IPS-15b (cell line): ENCODE measurements at regions not wholly inside any gene's neighbourhood (a gene's known extent, or its start where the extent isn't known, plus 50 kb on each side); places are given as distances from the start of the nearest gene placed in this dataset.

Source experiments
- H3K27me3 ChIP-seq: one replicate; pipeline ENCODE4 v1.6.1; 2013; ENCODE audit warnings: low read length; ENCODE audit not compliant: control insufficient read depth, insufficient read depth
- H3K36me3 ChIP-seq: one replicate; pipeline ENCODE4 v1.6.1; 2013; ENCODE audit warnings: low read length; ENCODE audit not compliant: control insufficient read depth, insufficient read depth
- H3K4me1 ChIP-seq: one replicate; pipeline ENCODE4 v1.6.1; 2013; ENCODE audit warnings: mild to moderate bottlenecking, low read length; ENCODE audit not compliant: control insufficient read depth, insufficient read depth
- H3K4me3 ChIP-seq: one replicate; pipeline ENCODE4 v1.5.1; 2013; ENCODE audit warnings: low read depth, low read length
- H3K9ac ChIP-seq: one replicate; pipeline ENCODE4 v1.6.1; 2013; ENCODE audit warnings: low read depth, mild to moderate bottlenecking, low read length
- H3K9me3 ChIP-seq: one replicate; pipeline ENCODE4 v1.6.1; 2013; ENCODE audit warnings: mild to moderate bottlenecking, low read length; ENCODE audit not compliant: control insufficient read depth, insufficient read depth

DNA sequence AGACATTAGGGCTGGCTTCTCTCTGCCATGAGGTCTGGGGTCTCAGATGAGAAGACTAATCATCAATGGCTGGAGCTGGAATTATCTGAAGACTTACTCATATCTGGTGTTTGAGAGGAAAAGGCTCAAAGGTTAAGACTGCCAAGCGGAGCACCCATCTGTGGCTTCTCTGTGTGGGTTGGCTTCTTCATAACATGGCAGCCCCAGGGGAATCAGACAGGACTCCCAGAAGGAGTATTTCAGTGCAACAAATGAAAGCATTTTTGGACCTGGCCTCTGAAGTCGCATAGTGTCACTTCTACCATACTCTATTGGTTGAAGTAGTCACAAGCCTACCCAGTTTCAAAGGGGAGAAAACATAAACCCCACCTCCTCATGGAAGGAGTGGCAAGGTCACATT is 171.8 kb upstream of the KRR1 start:
- H3K4me1 ChIP-seq, result no peaks in the 10 kb centered on the region
- H3K9me3 ChIP-seq, result peaks cover 2% of the 10 kb centered on the region
- H3K9ac ChIP-seq, result no peak overlapping the region
- no peaks in the 10 kb centered on the region for H3K36me3 ChIP-seq
- H3K4me3 ChIP-seq, result no peak overlapping the region
- H3K27me3 ChIP-seq, result no peaks in the 10 kb centered on the region

DNA sequence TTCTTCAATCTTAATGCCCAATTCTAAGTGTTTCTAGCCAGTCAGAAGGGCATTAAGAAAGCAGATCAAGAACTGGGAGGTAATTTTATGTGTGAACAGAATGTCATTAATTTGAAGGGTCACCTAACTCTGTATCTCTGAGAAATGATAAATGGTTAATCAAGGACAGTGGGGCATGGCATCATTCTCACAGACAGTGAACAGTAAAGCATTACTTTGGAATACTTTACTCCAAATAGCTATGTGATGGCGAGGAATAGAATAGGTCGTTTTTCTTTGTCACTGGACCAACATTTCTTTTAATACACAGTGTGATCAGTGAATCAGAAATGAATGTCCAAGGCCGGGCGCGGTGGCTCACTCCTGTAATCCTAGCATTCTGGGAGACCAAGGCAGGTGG is 166.1 kb upstream of the KRR1 start:
- no peaks in the 10 kb centered on the region for H3K27me3 ChIP-seq
- H3K4me3 ChIP-seq, result no peak overlapping the region
- H3K9ac ChIP-seq, result no peak overlapping the region

DNA sequence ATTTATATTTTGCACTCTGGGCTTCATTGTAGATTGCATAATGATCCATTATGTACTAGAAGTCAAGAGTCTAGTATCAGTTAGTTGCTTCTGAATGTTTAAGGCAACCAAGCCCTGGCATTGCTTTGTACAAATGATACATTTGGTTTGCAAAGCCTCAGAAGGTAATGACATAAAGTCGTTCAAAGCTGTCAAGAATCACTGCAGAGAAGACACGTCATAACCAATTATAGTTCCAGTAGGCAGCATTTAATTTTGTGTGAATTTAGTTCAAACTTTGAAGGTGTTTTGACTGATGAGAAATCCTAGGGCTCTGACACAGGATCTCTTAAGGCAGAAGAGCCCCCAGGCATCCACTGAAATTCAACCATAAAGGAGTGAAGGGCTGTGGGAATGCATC is 163.0 kb upstream of the KRR1 start:
- no peak overlapping the region for H3K4me3 ChIP-seq
- H3K36me3 ChIP-seq, result no peaks in the 10 kb centered on the region
- H3K9ac ChIP-seq, result no peak overlapping the region
- no peaks in the 10 kb centered on the region for H3K27me3 ChIP-seq
- no peaks in the 10 kb centered on the region for H3K9me3 ChIP-seq
- no peaks in the 10 kb centered on the region for H3K4me1 ChIP-seq

More for the DNA sequence above, 166.1 kb upstream of the KRR1 start:
- Histone ChIP-seq H3K36me3 (no peaks in the 10 kb centered on the region), H3K4me1 (no peaks in the 10 kb centered on the region), H3K9me3 (no peaks in the 10 kb centered on the region)

DNA sequence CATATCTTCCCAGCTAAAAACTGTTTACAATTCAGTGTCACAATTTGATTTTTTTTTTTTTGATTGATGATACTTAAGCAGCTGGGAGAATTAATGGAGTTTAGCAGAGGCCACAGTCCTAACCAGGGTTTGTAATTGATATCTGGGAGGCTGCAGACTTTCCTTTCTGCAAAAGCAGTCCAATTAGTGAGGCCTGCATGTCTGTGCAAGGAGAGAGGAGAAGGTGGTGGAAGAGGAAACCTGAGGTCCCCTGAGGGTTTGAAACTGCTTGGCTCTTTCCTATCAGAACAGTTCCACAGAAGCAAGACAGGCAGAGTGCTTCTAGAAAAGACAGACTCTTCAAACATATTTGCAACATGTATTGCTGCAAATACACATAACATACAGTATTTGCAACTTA is 160.8 kb upstream of the KRR1 start:
- Histone ChIP-seq H3K4me3 (no peak overlapping the region), H3K36me3 (no peaks in the 10 kb centered on the region), H3K4me1 (peaks cover 2% of the 10 kb centered on the region), H3K9ac (no peak overlapping the region), H3K27me3 (no peaks in the 10 kb centered on the region), H3K9me3 (no peaks in the 10 kb centered on the region)

DNA sequence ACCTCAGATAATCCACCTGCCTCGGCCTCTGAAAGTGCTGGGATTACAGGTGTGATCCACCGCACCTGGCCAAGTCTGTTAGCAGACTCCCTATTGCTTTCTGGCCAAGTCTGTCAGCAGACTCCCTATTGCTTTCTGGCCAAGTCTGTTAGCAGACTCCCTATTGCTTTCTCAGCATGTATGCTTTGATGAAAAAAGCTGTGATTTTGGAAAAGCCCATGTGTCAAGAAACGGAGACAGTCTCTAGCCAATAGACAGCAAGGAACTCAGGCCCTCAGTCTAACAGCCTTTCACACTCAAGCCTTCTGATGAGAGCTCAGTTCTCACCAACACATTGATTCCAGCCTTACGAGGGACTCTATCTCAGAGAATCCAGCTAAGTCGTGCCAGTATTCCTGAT is 158.8 kb upstream of the KRR1 start:
- no peaks in the 10 kb centered on the region for H3K36me3 ChIP-seq
- no peaks in the 10 kb centered on the region for H3K9me3 ChIP-seq
- H3K4me1 ChIP-seq, result peaks cover 5% of the 10 kb centered on the region
- no peak overlapping the region for H3K9ac ChIP-seq
- H3K4me3 ChIP-seq, result no peak overlapping the region
- no peaks in the 10 kb centered on the region for H3K27me3 ChIP-seq

DNA sequence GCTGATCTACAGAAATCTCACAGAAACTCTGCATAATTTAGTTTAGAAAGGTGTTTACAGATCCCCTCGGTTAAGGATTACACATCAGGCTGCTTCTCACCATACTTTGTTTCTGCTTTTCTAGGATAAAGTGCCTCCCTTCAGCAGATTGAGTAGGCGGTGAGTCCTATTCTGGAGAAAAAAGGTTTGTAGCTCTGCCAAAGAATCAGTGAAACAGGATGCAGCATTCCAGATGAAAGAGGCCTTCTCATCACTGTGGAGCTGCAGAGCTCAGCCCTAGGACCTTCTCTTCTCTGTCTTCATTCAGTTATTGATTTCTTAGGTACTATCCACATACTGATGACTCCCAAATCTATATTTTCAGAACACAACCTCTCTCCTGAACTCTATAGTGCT is 155.5 kb upstream of the KRR1 start:
- Histone ChIP-seq H3K36me3 (no peaks in the 10 kb centered on the region), H3K9me3 (no peaks in the 10 kb centered on the region), H3K27me3 (no peaks in the 10 kb centered on the region), H3K9ac (no peak overlapping the region), H3K4me1 (peaks cover 5% of the 10 kb centered on the region), H3K4me3 (no peak overlapping the region)

DNA sequence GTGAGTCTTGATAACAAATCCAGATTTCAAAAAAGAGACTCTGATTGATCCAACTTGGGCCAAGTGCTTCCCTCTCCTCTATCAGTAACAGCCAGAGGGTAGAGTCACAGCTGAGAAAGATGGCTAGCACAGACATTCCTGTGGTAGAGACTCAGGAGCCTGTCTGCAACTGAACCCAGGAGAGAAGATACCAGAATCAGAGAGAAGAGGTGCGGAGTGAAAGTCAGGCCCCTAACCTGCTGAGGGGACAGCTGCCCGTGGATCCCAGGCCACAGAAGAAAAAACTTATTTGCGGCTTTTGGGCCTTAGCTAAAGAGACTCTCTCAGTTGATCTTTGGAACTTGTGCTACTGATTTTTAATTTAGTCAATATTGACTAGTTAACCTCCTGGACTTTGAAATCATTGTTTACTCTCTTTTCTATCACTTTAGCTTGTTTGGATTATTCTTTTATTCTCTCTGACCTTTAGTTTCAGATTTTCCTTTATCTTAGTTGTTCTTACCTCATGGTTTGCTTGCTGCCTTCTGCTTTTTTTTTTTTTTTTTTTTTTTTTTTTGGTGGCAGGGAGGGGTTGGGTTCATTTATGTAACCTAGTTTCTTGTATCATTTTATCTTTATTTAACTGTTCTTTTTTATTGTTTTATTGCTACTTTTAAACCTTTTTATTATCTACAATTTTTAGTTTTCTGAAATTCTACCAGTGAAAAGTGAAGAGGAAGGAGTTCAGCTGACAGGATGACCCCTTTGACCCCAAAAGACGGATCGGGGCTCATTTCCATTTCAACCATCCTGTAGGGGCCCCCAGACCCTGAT is 154.9 kb upstream of the KRR1 start:
- no peaks in the 10 kb centered on the region for H3K9me3 ChIP-seq
- H3K4me3 ChIP-seq, result no peak overlapping the region
- H3K4me1 ChIP-seq, result peaks cover 5% of the 10 kb centered on the region
- H3K27me3 ChIP-seq, result no peaks in the 10 kb centered on the region
- H3K36me3 ChIP-seq, result no peaks in the 10 kb centered on the region
- no peak overlapping the region for H3K9ac ChIP-seq

DNA sequence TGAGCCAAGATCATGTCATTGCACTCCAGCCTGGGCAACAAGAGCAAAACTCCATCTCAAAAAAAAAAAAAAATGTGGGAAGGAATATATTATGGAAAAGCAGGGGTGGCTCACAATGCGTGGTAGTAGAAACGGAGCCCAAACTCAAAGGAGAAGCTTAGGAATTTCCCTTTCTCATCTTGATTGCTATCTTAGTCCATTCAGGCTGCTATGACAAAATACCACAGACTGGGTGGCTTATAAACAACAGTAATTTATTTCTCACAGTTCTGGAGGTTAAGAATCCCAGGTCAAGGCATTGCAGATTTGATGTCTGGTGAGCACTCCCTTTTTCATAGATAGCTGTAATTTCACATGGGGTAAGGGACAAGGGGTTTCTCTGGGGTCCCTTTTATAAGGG is 153.8 kb upstream of the KRR1 start:
- H3K9ac ChIP-seq, result no peak overlapping the region
- H3K9me3 ChIP-seq, result no peaks in the 10 kb centered on the region
- H3K4me3 ChIP-seq, result no peak overlapping the region
- H3K4me1 ChIP-seq, result peaks cover 5% of the 10 kb centered on the region
- H3K27me3 ChIP-seq, result no peaks in the 10 kb centered on the region
- no peaks in the 10 kb centered on the region for H3K36me3 ChIP-seq

DNA sequence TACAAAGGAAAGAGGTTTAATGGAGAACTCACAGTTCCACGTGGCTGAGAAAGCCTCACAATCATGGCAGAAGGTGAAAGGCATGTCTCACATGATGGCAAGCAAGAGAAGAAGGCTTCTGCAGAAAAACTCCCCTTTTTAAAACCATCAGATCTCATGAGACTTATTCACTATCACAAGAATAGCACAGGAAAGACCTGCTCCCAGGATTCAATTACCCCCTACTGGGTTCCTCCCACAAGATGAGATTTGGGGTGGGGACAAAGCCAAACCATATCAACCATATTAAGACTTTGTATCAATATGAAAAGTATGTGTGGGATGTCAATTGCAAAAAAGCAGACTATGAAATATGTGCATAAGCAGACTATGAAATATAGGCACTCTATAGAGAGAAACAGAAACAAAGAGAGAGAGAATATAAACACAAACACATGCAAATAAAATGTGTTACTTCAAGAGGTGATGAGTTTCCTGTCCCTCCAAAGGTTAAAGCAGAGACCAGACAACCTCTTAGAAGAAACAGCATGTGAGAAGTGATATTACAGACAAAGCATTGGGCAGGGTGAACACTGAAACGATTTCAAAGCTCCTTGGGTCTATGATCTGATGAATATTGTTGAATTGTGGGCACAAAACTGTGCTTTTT is 151.2 kb upstream of the KRR1 start:
- Histone ChIP-seq H3K36me3 (no peaks in the 10 kb centered on the region), H3K9ac (no peak overlapping the region), H3K4me1 (peaks cover 5% of the 10 kb centered on the region), H3K9me3 (no peaks in the 10 kb centered on the region), H3K4me3 (no peak overlapping the region), H3K27me3 (no peaks in the 10 kb centered on the region)

DNA sequence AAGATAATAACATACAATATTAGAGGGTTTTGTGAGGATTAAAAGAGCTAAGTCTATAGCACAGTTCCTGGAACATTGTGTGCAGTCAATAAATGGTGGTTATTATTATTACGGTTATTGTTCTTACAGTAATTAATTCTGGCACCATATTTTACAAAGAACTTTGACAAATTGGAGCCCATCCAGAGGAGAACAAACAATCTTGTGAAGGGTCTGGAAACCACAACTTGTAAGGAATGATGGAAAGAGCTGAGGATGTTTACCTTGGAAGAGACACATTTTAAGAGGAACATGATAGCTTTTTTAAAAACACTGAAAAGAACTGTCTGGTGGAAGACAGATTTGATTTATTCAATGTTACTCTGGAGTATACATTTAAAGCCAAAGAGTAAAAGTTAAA is 150.5 kb upstream of the KRR1 start:
- no peaks in the 10 kb centered on the region for H3K27me3 ChIP-seq
- H3K9ac ChIP-seq, result no peak overlapping the region
- H3K4me3 ChIP-seq, result no peak overlapping the region
- H3K36me3 ChIP-seq, result no peaks in the 10 kb centered on the region
- H3K4me1 ChIP-seq, result no peaks in the 10 kb centered on the region
- H3K9me3 ChIP-seq, result no peaks in the 10 kb centered on the region

DNA sequence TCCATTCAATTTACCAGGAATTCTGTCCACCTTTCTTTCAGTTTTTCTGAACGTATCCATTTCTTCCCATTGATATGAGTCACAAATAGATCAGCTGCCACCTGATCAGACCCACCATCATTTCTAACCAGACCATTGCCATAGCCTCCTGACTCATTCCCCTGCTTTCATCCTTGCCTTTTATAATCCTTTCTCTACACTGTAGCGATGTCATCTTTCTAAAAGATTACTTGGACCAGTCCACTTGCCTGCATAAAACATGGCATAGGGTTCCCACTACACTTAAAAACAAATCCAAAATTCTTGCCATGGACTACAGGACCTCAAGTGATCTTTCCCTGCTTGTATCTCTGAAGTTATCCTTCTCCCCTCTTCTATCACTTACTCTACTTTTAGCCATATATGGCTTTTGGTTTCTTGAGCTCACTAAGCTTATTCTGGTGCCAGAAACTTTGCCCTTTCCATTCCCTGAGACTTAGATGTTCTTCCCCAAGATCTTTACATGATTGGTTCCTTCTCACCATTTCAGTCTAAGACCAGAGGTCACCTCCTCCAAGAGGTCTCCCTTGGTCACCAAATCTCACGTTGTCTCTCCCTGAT is 149.5 kb upstream of the KRR1 start:
- Histone ChIP-seq H3K27me3 (no peaks in the 10 kb centered on the region), H3K4me3 (no peak overlapping the region), H3K4me1 (no peaks in the 10 kb centered on the region), H3K36me3 (no peaks in the 10 kb centered on the region), H3K9ac (no peak overlapping the region), H3K9me3 (no peaks in the 10 kb centered on the region)

DNA sequence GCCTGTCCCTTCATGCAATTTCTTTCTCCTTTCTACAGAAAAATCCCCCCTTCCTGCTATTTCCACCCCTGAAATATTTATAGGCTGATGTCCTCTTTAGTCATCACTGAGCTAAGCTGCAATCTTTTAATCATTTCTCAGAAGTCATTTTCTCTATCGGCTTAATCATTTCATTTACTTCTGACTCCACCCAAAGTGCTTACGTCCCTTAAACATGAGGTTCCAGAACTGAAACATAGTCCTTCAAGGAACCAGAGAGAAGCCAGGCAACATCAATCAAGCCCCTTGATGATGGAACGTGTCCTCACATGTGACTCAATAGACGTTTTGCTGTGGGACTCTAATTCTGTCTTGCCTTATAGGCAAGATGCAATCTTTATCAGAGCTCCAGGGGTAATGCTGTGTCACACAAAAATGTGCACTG is 148.7 kb upstream of the KRR1 start:
- no peaks in the 10 kb centered on the region for H3K36me3 ChIP-seq
- no peaks in the 10 kb centered on the region for H3K9me3 ChIP-seq
- H3K27me3 ChIP-seq, result no peaks in the 10 kb centered on the region
- no peaks in the 10 kb centered on the region for H3K4me1 ChIP-seq
- no peak overlapping the region for H3K4me3 ChIP-seq
- H3K9ac ChIP-seq, result no peak overlapping the region
